AG04450 (cell line): ENCODE measurements at regions not wholly inside any gene's neighbourhood (a gene's known extent, or its start where the extent isn't known, plus 50 kb on each side); places are given as distances from the start of the nearest gene placed in this dataset.

Source experiments
- CTCF ChIA-PET: fragments of 300-600, 350-600 bp; formaldehyde crosslinking; extraction: SDS; loops from one replicate; lab custom pipeline; 2022; ENCODE audit warnings: antibody characterized with exemption, inconsistent platforms; lab: Charles Lee
- POLR2A ChIA-PET: fragments of 350-600 bp; formaldehyde crosslinking; extraction: SDS; loops from one replicate; lab custom pipeline; 2021; ENCODE audit warnings: antibody characterized with exemption, inconsistent platforms; lab: Yijun Ruan, JAX
- DNase-seq: peaks from one replicate; pipeline ENCODE4 v3.0.0-alpha.2; 2011; ENCODE audit warnings: low read depth, low spot score
- H3K27ac ChIP-seq: one replicate; pipeline ENCODE4 v1.5.1; 2012; ENCODE audit warnings: low read depth, low read length, control low read depth
- H3K27me3 ChIP-seq: one replicate; pipeline ENCODE4 v1.6.0; 2012; ENCODE audit warnings: low read length; ENCODE audit not compliant: control insufficient read depth, insufficient read depth
- H3K4me3 ChIP-seq: 2 replicates; pipeline ENCODE4 v1.5.1; 2011; ENCODE audit warnings: mild to moderate bottlenecking, low read depth, low read length, control low read depth
- H3K9me3 ChIP-seq: 2 replicates; pipeline ENCODE4 v1.5.1; 2012; ENCODE audit warnings: low read length; ENCODE audit not compliant: control insufficient read depth, insufficient read depth
- CTCF ChIP-seq: IDR thresholded peaks from 2 replicates; pipeline ENCODE4 v1.5.1; 2011; ENCODE audit warnings: low read depth, low read length, control low read depth, inconsistent platforms

DNA sequence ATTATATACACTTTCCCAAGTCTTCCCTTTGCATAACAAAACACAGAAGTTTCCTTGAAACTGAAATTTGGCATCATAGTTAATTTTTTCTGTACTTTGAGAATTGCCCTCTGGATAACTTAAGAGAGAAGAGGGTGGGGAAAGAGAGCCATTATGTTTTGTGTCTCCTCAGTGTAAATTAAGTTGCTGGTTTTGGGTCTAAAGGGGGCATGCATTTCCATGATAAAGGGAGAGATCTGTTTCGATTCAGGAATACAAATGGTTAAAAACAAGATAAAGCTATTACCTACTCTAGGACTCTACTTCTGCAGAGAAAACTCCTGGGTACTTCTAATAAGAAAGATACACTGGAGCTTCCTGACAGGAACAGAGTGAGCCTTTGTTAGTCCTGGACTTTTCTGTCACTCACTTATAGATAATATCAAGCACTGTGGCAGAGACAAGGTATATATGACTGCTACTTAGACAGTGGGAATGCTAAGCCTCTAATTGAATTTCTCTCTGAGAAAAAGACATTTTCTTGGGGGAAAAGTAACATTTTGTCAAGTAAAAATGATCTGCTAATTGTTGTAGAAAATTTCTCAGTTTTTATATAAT, 142.8 kb upstream of the PCDH9 start:
- ChIA-PET POLR2A (no interaction called here), CTCF (interaction anchor here (1.1 kb wide), 1 partner anchor 43 kb away, joined by 3 read pairs; no protein-coding TSS in a partner anchor)
- TF ChIP-seq CTCF, result no peak
- Histone ChIP-seq H3K4me3 (no peak overlapping the region), H3K9me3 (no peaks in the 10 kb centered on the region), H3K27ac (no peak overlapping the region), H3K27me3 (no peaks in the 10 kb centered on the region)
- no peak for DNase-seq

DNA sequence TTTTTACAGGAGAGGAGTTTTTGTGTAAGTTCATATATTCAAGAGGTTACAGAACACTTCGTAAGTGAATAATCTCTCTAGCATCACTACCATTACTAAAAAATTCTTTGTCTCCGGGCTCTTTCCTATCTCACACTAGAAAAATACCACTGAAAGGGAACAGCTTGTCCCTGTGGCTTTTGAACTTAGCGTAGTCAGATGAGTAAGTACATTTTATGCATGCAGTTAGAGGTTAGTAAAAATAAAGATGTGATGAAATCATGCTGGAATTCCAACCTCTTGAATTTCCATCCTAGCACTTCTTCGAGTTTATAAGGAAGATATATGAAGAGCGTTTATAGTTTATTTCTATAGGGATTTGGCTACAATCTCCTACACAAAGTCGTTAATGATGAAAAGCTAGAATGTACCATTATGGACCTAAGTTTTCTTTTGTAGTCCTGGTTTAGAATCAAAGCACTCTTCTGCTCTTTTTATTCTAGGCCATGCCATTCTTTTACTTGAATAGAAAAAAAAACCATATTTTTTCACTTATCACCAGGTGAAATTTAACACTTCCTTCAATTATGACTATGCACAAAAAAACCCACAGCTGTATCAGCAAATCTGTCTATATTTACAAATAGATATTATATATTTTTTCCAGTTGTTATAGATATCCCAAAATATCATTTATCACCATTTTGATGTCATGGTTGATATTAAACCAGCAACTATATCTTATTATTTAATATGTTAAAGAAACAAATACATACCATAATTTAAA, 139.9 kb upstream of the PCDH9 start:
- Histone ChIP-seq H3K27ac (no peak overlapping the region), H3K27me3 (no peaks in the 10 kb centered on the region), H3K9me3 (no peaks in the 10 kb centered on the region), H3K4me3 (no peak overlapping the region)
- no peak for TF ChIP-seq CTCF
- DNase-seq, result peak; percentile 70
- CTCF ChIA-PET, result interaction anchor here (1.2 kb wide), 1 partner anchor 9 kb away, joined by 3 read pairs; no protein-coding TSS in a partner anchor
- POLR2A ChIA-PET, result no interaction called here

- no peak overlapping the region for H3K4me3 ChIP-seq
- DNase-seq, result no peak
- CTCF ChIA-PET, result no interaction called here
Observed at GRCh38 chr13:67367399-67367798, 137.3 kb upstream of the PCDH9 start.

DNA sequence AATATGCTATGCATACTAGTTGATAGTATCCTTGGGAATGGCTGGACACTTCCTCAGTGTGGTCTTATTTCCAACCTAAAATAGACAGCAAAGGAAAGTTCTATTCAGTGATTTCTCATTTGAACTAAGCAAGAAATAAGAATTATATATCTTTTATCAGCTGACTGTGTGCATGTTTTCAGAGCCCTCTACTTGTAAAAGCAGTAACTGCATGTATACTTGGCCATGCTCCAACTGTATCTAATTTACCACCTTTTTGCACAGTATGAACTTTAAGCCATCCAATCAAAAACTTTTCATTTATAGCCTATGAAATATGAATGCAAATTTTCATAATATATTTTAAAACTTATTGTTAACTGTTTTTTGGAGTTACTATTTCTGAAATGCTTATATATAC, 136.4 kb upstream of the PCDH9 start:
- Histone ChIP-seq H3K27me3 (no peaks in the 10 kb centered on the region), H3K27ac (no peak overlapping the region), H3K9me3 (no peaks in the 10 kb centered on the region), H3K4me3 (no peak overlapping the region)
- POLR2A ChIA-PET, result no interaction called here
- CTCF ChIA-PET, result no interaction called here
- peak; percentile 33; the same call in 1 of the 2 replicates for TF ChIP-seq CTCF
- DNase-seq, result no peak

More at GRCh38 chr13:67367399-67367798, 137.3 kb upstream of the PCDH9 start:
- H3K27me3 ChIP-seq, result no peaks in the 10 kb centered on the region
- H3K9me3 ChIP-seq, result no peaks in the 10 kb centered on the region
- POLR2A ChIA-PET, result no interaction called here
- TF ChIP-seq CTCF, result no peak
- H3K27ac ChIP-seq, result no peak overlapping the region

DNA sequence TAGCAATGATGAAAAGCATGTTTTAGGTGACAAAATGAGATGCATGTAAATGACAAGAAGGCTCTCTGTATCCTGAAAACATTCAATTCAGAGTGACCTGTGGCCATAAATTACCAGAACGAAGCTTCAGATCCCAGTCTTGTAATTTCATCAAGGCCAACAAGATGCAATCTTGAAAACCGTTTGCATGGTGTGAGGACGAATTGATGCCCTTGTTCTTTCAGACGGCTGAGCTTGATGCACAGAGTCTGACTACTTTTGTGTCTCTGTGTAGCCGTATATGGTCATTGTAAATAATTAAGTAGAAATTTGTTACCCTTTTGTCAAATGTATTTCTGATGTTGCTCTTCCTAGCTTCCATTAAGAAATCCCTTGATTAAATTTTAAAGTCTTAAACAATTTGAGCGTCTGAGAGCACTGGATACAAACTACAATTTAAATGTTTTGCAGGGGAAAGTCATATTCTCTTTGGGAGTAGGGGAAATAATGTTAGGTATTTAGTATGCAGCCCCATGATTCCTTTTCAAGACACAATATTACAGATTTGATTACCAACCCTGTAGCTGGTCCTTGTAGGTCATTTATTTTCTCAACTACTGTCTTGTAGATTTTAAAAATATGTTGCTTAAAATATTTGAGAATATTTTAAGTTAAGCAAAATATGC, 125.8 kb upstream of the PCDH9 start:
- DNase-seq, result no peak

More for the DNA sequence above, 125.8 kb upstream of the PCDH9 start:
- Histone ChIP-seq H3K27ac (no peak overlapping the region), H3K4me3 (no peak overlapping the region), H3K27me3 (no peaks in the 10 kb centered on the region), H3K9me3 (no peaks in the 10 kb centered on the region; the same call in 1 of the 2 replicates)
- ChIA-PET POLR2A (no interaction called here), CTCF (no interaction called here)
- TF ChIP-seq CTCF, result no peak
